ENCODE measurements at regions not wholly inside any gene's neighbourhood (a gene's known extent, or its start where the extent isn't known, plus 50 kb on each side); places are given as distances from the start of the nearest gene placed in this dataset.

GRCh38 chr1:38743184-38743583 is 116.4 kb downstream of the RRAGC start:
- DNase-seq (no peak), ATAC-seq (no peak)
- ChIA-PET CTCF (interaction anchor here (0.6 kb wide), 1 partner anchor 10 kb away, joined by 3 read pairs; no protein-coding TSS in a partner anchor), POLR2A (no interaction called here)
- no peaks in the 10 kb centered on the region for H3K9me3 Mint-ChIP-seq
- no peak overlapping the region for H3K4me3 Mint-ChIP-seq
- no peaks in the 10 kb centered on the region for H3K36me3 Mint-ChIP-seq (ENCODE audit: low read depth)
- no peak for TF ChIP-seq CTCF (IDR thresholded peaks at IDR 0.05)
- H3K4me1 Mint-ChIP-seq (ENCODE audit: low read depth) = peaks cover 5% of the 10 kb centered on the region
- intact Hi-C loops (cut with micrococcal nuclease) = no loop called here
- no peaks in the 10 kb centered on the region for H3K27me3 Mint-ChIP-seq
- no peak overlapping the region for H3K27ac Mint-ChIP-seq

- peaks cover 2% of the 10 kb centered on the region for H3K27me3 Mint-ChIP-seq
- H3K9me3 Mint-ChIP-seq = no peaks in the 10 kb centered on the region
- no peak overlapping the region for H3K27ac Mint-ChIP-seq
- ATAC-seq = no peak
- no peaks in the 10 kb centered on the region for H3K36me3 Mint-ChIP-seq (ENCODE audit: low read depth)
- ChIA-PET POLR2A (no interaction called here), CTCF (no interaction called here)
- DNase-seq = no peak
- H3K4me3 Mint-ChIP-seq = no peak overlapping the region
- no peak for TF ChIP-seq CTCF (IDR thresholded peaks at IDR 0.05)
- peaks cover 2% of the 10 kb centered on the region for H3K4me1 Mint-ChIP-seq (ENCODE audit: low read depth)
- intact Hi-C loops (cut with micrococcal nuclease) = no loop called here
Measured at GRCh38 chr1:38741341-38741740, 118.2 kb downstream of the RRAGC start.

GRCh38 chr1:38740487-38740886 is 119.1 kb downstream of the RRAGC start:
- Mint-ChIP-seq H3K27ac (no peak overlapping the region), H3K9me3 (no peaks in the 10 kb centered on the region), H3K36me3 (ENCODE audit: low read depth) (no peaks in the 10 kb centered on the region), H3K4me1 (ENCODE audit: low read depth) (no peaks in the 10 kb centered on the region), H3K4me3 (no peak overlapping the region), H3K27me3 (peaks cover 5% of the 10 kb centered on the region)
- ChIA-PET CTCF (interaction anchor here (1.5 kb wide), 1 partner anchor 78 kb away, joined by 4 read pairs; no protein-coding TSS in a partner anchor), POLR2A (no interaction called here)
- ATAC-seq (no peak), DNase-seq (no peak)
- no peak for TF ChIP-seq CTCF (IDR thresholded peaks at IDR 0.05)
- intact Hi-C loops (cut with micrococcal nuclease) = no loop called here

DNA sequence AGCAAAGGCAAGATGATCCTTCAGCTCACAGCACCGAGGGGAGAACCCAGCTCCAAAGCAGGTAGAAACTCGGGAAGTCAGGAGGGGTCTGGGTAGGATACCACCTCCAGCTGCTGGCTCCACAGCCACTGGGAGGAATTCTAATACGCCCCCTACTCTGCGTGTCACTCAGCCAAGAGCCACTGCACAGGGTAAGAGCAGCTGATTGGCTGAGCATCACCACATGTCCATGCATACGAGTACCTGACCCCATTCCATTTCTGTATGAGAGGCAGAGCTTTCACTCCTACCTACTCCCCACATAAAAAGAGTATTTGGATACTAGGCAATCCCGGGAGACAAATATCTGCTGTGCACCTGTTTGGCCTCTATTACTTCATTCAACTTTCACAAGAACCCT is 121.4 kb downstream of the RRAGC start:
- Mint-ChIP-seq H3K4me1 (ENCODE audit: low read depth) (no peaks in the 10 kb centered on the region), H3K36me3 (ENCODE audit: low read depth) (no peaks in the 10 kb centered on the region), H3K9me3 (no peaks in the 10 kb centered on the region), H3K27ac (no peak overlapping the region), H3K27me3 (peaks cover 20% of the 10 kb centered on the region), H3K4me3 (no peak overlapping the region)
- ATAC-seq (no peak), DNase-seq (no peak)
- intact Hi-C loops (cut with micrococcal nuclease) = no loop called here
- ChIA-PET POLR2A (no interaction called here), CTCF (no interaction called here)
- no peak for TF ChIP-seq CTCF (IDR thresholded peaks at IDR 0.05)

GRCh38 chr1:38736399-38736798 is 123.2 kb downstream of the RRAGC start:
- Mint-ChIP-seq H3K4me1 (ENCODE audit: low read depth) (no peaks in the 10 kb centered on the region), H3K27ac (no peak overlapping the region), H3K9me3 (no peaks in the 10 kb centered on the region), H3K36me3 (ENCODE audit: low read depth) (no peaks in the 10 kb centered on the region), H3K27me3 (peaks cover 29% of the 10 kb centered on the region), H3K4me3 (no peak overlapping the region)
- no peak for DNase-seq
- no peak for ATAC-seq
- intact Hi-C loops (cut with micrococcal nuclease) = no loop called here
- TF ChIP-seq CTCF (IDR thresholded peaks at IDR 0.05) = no peak
- ChIA-PET CTCF (interaction anchor here (0.8 to 1.7 kb wide), 2 partner anchors 16 to 99 kb away, joined by 3 to 4 read pairs; no protein-coding TSS in a partner anchor), POLR2A (no interaction called here)

Data from activated CD8-positive, alpha-beta T cell treated with anti-CD3 and anti-CD28 coated beads for 36 hours (primary cell).